GM19397 (cell line): ENCODE measurements at regions not wholly inside any gene's neighbourhood (a gene's known extent, or its start where the extent isn't known, plus 50 kb on each side); places are given as distances from the start of the nearest gene placed in this dataset.
"Not testable (repeated sequence)": the region's sequence is repeated elsewhere in the genome, so short reads cannot be mapped to it uniquely, and the experiment has no call there.

Source experiments
- ATAC-seq: cut with Tn5 transposase; IDR thresholded peaks from one replicate; pipeline ENCODE4 v1.9.1; 2021; ENCODE audit warnings: mild to moderate bottlenecking, moderate library complexity; ENCODE audit not compliant: unreplicated experiment

DNA sequence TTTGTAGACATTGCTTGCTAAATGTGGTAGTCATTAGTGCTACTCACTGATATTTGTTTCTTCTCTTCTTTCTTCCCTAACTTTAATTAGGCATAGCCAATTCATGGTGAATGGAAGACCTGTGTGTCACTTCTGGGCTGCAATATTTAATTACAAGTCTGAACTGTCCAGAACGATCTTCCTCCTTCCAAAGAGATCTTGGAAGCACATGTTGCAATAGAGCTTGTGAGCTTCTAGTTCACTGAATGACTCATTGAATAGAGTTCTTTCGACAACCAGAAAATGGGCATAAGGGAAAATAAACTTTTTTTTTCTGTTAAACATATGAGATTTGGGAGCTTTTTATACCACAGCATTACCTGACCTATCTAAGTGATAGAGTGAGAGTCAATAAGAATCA lies 1264.6 kb downstream of the PCDH9 start:
- no peak for ATAC-seq

DNA sequence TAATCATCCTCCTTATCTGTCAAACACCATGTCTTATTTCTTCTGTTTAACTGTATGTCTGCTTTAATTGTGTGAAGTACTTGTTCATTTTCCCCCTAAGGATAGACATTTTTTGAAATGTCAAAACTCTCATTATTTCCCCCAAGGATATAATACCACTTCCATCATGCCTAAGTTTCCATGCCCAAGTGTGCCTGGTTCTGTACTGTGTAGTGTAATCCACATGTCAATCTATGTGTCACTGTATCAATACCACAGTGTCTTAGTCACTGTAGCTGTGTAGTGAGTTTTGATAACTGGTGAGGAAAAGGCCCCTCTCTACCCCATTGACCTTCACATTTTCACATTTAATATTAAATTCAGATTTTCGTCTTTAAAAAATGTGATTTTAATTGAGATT lies 1265.5 kb downstream of the PCDH9 start:
- no peak for ATAC-seq

DNA sequence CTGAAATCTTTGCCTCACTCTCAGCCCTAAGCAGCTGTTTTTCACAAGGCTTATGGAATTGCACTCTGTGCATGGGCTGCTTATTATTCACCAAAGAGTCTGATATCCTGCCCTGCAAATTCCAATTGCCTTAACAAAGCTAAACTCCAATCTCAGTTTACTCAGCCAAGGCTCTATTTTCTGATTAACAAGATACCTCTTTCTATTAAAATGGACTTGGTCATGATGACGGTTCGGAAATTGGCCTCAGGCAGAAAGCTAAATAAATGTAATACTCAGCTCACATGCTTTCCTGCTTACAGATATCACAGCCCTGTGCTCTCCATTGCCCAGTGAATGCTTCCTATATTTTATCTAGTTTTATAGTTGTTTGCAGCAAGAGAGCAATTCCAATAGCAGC lies 1270.8 kb downstream of the PCDH9 start:
- no peak for ATAC-seq

DNA sequence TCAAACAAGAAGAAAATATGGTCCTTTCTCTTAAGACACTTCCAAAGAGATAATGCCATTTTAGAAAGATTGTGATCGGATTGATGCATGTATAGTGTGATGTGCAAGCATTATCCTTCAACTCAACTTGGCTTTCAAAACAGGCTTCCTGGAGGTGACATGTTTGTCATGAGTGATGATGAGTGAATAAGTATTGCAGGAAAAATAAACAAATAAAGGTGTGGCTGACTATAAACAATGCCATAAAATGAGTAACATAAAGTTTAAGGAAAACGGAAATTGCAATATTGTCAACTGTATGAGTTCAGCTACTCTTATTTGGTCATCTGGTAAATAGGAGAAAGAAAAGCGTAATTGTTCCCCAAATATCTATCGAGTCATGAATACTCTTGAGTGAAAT lies 1283.7 kb downstream of the PCDH9 start:
- no peak for ATAC-seq

DNA sequence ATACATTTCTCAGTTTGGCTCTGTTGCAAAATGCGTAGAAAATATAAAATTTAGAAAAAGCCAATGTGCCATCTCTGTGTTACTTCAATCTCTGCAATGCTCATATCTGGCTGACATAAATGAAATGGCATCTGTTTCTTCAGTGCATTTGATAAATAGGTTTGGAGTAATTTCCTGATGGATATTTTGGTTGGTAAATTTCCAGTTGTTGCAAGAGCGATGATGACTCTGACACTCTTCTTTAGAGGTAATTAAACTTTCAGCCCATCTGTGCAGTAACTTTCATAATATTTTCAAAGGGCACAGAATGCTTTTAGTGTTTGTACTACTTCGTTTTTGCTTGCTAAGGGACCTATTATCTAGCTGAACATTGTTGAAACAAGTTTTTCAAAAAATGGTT lies 1286.4 kb downstream of the PCDH9 start:
- no peak for ATAC-seq

- no peak for ATAC-seq
Measured at GRCh38 chr13:65943024-65943423, 1287.1 kb downstream of the PCDH9 start.

GRCh38 chr13:65940720-65941119 lies 1289.4 kb downstream of the PCDH9 start:
- ATAC-seq, result no peak

DNA sequence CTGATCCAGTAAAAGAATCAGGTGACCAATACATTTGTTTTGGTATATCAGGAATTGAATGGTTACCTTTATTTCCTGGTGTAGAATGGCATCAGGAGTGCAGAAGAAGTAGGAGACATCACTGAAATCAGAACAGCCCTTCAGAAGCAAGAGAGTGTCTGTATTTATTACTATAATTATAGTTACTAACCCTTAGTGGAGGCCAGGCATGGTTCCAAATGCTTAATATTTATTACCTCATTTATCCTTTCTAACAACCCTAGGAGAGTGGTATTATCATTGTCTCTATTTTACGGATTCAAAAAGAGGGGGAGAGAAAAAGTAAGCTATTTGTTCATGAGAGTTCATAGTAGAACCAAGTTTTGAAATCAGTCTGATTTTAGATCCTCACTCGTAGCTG lies 1292.9 kb downstream of the PCDH9 start:
- ATAC-seq, result no peak

- no peak for ATAC-seq
Measured at GRCh38 chr13:65936249-65936648, 1293.9 kb downstream of the PCDH9 start.

DNA sequence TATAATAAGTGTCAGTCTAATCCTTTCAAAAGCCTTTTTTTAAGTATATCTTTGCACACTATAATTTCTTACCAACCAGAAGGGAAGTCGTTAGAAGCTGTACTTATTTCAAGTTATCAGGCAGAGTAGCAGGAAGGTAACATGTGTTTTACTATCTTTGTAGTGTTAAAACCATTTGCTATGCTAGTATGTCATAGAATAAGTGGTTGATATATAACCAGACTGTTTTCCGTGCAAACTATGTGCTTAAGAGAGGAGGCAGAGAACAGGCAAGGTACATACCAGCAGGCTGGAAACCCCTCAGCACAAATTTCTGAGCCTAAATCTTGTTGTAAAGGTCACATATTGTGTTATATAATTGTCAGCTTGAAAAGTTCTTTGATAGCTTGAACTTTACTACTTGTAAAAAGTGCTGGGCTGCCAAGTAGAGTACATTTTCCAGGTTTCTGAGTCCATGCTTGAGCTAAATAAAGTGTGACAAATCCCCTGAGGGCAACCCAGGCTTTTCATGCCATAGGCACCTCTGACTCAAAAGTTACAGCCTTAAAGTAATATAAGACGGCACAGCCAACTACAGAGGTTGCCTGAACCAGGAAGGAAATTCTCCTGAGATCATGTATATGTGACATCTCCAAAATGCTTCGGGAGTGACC lies 1297.4 kb downstream of the PCDH9 start:
- no peak for ATAC-seq

DNA sequence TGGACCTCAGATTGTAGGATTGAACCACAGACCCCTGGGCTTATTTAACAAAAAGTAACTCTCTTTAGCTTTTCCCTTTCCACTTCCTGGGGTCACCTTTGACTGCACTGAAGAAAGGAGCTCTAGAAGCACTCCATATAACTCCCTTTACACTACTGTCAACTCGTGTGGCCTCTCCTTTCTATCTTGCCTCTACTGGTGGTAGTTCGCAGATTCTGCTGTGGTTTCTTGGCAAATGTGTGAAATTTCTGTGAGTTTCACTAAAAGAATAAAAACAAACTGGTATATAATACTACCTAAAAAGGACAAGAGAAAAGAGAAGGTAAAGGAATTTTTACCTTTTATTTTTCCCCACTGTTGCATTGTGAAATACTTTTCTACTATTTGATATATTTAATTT lies 1298.1 kb downstream of the PCDH9 start:
- ATAC-seq, result no peak

- no peak for ATAC-seq
Measured at GRCh38 chr13:65929436-65929835, 1300.7 kb downstream of the PCDH9 start.

GRCh38 chr13:65926750-65927171 lies 1303.4 kb downstream of the PCDH9 start:
- peak; percentile 87 for ATAC-seq

DNA sequence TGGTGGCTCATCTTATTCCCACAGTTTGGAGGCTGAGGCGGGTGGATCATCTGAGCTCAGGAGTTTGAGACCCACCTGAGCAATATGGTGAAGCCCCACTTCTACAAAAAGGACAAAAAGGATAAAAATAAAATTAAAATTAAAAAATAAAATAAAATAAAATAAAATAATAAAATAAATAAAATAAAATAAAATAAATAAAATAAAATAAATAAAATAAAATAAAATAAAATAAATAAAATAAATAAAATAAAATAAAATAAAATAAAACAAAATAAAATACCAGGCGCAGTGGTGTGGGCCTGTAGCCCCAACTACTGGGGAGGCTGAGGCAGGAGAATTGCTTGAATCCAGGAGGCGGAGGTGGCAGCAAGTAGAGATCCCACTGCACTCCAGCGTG lies 1307.3 kb downstream of the PCDH9 start:
- not testable (repeated sequence) for ATAC-seq

- ATAC-seq, result no peak
Measured at GRCh38 chr13:65921933-65922332, 1308.2 kb downstream of the PCDH9 start.

DNA sequence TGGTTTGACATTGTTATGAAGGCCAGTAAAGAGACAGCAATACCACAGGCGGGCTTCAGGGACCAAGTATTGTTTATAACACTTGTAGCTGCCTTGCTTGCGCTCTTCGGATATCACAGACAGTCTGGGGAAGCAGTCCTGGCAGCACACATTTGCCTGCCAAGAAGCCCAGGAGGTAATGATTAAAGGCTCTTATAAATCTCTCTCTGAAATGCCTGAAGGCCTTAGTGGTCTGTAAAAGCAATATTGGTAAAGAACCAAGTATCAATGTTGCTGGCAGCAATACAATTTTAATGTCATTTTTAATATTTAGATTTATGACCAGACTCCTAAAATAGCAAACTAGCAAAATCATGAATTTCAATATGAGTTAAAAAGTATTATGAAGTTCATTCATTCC lies 1312.4 kb downstream of the PCDH9 start:
- no peak for ATAC-seq

DNA sequence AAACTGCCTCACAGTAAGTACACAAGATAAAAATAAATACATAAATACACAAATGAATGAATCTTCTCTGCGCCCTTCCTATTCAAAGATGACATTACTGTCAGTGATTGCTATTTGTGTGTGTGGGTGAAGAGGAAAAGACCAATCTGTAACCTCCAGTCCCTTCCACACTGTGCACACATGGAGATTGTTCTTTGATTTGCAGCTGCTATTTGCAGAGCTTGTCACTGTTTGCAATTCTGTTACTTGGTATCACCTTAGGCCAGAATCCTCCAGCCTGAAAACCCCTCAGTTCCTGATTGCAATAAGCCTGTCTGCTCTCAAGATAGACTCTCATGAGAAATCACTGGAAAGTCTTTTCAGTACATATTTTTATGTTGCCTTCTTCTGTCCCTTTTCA lies 1314.9 kb downstream of the PCDH9 start:
- ATAC-seq, result no peak

DNA sequence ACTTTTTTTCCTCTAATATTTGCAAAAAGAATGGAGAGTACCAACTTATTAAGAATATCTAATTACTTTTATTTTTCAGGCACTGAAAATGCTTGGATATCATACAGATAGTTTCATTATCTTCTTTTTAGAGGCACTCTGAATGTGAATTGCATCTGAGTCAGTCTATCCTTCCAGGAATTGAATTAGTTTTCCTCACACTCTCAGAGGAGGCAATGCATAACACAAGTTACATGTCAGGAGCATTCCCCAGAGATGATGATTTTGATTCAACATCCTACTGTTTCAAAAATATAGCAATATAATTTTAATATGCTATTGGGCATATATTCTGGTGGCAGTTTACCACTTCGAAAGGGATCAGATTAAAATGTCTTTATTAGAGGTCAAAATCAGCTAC lies 1315.4 kb downstream of the PCDH9 start:
- ATAC-seq, result no peak

GRCh38 chr13:65913173-65913572 lies 1317.0 kb downstream of the PCDH9 start:
- ATAC-seq, result no peak

DNA sequence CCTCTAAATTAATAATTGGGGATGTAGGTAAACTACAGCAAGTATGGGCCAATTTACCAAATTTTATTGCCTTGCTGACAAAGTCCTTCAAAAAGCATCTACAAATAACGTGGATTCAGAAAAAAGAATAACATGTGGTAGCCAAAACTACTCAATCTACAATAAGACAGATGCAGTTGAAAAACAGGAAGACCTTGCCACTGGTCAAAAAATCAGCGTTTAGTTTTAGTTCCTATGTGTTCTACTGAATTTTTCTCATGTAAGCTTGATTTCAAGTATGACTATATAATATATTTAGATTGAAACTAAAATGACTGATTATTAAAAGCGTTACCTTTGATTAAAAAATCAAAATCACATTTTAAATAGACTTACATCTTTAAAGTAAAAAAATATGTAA lies 1317.6 kb downstream of the PCDH9 start:
- no peak for ATAC-seq

DNA sequence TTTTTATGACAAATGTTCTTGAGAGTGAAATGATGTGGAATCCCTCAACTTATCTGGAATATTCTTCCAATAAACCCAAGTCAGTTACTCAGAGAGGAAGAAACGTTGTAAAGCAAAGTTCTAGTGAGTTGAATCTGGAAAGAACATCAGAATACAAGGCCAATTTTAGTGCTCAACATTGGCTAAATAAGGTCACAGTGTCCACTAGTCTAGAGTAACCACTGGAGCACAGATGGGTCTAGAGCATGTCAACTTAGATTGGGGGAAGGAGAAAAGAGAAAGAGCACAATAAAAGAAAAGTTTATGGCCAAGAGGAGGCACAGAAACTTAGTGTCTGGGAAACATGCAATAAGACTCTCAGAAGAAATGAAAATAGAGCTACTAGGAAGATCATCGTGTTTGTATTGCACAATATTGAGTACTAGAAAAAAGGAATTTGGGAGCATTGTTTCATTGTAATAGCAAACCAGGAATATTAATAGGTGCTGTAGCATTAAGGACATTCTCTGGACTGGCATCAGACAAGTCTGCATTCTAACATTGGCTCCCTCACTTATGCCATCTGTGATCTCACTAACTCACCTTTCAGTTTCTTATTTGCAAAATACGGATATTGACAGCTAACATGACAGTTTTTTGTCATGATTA lies 1318.5 kb downstream of the PCDH9 start:
- no peak for ATAC-seq

DNA sequence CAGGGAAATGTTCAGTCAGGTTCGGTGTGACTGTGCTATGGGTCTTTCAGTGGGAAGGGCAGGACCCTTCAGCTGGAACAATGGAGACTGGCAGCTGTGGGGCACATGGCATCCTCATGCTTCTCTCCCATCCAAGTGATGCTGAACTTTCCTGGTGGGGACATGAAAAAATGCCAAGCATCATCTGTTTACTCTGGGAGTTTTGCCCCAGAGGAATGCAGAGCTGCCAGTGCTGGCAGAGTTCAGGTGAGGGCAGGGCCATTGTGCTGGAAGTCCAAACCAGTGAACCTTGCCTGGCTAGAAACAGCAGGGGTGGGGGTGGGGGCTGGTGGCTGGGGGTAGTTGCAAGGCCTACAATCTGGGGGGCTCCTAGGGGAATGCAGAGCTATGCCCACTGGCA lies 1320.6 kb downstream of the PCDH9 start:
- ATAC-seq, result no peak
